A673 (cell line): ENCODE measurements at regions not wholly inside any gene's neighbourhood (a gene's known extent, or its start where the extent isn't known, plus 50 kb on each side); places are given as distances from the start of the nearest gene placed in this dataset.

ENCODE experiments used
- BruUV-seq: library from RNA; stranded (reverse); fragments of 400-500 nt; replicated peaks from 2 replicates; lab custom pipeline; 2021; lab: Mats Ljungman, UMichigan
- CTCF ChIA-PET: fragments of 300-600 bp; sonication (Branson Sonifier 250); formaldehyde crosslinking; loops from one replicate; lab custom pipeline; 2022; ENCODE audit warnings: antibody characterized with exemption; lab: Charles Lee
- POLR2A ChIA-PET: fragments of 300-600 bp; sonication (Branson Sonifier 250); formaldehyde crosslinking; loops from one replicate; lab custom pipeline; 2022; ENCODE audit warnings: antibody characterized with exemption; ENCODE audit not compliant: low non-redundant PET; lab: Charles Lee
- DNase-seq: peaks from one replicate; pipeline ENCODE4 v3.0.0-alpha.2; 2015; ENCODE audit warnings: low spot score
- H3K27ac ChIP-seq: fragments of 200-600 bp; sonication (generic); 2 replicates; pipeline ENCODE4 v1.5.1; 2016; ENCODE audit warnings: mixed run types, low read depth, mild to moderate bottlenecking, mixed read lengths, antibody characterized with exemption, low read length; ENCODE audit not compliant: poor library complexity, severe bottlenecking
- H3K27me3 ChIP-seq: fragments of 200-600 bp; sonication (generic); replicated peaks from 2 replicates; pipeline ENCODE4 v1.6.1; 2017; ENCODE audit warnings: mixed run types, low read depth, mild to moderate bottlenecking, mixed read lengths, antibody characterized with exemption, low read length; ENCODE audit not compliant: insufficient read depth, poor library complexity
- H3K36me3 ChIP-seq: fragments of 200-600 bp; sonication (generic); 2 replicates; pipeline ENCODE4 v1.6.1; 2016; ENCODE audit warnings: mixed run types, mild to moderate bottlenecking, mixed read lengths, antibody characterized with exemption, low read length; ENCODE audit not compliant: insufficient read depth, poor library complexity, severe bottlenecking
- H3K4me1 ChIP-seq: fragments of 200-600 bp; sonication (generic); 2 replicates; pipeline ENCODE4 v1.6.1; 2017; ENCODE audit warnings: mixed run types, mild to moderate bottlenecking, mixed read lengths, antibody characterized with exemption, low read length; ENCODE audit not compliant: insufficient read depth, poor library complexity, severe bottlenecking
- H3K4me3 ChIP-seq: fragments of 200-600 bp; sonication (generic); 2 replicates; pipeline ENCODE4 v1.5.1; 2016; ENCODE audit warnings: low read depth, mixed run types, mild to moderate bottlenecking, mixed read lengths, low read length; ENCODE audit not compliant: poor library complexity, severe bottlenecking
- H3K9me3 ChIP-seq: fragments of 200-600 bp; sonication (generic); 2 replicates; pipeline ENCODE4 v1.6.1; 2016; ENCODE audit warnings: mixed run types, low read depth, mild to moderate bottlenecking, mixed read lengths, antibody characterized with exemption, low read length; ENCODE audit not compliant: poor library complexity, severe bottlenecking
- CTCF ChIP-seq: fragments of 300-800, 200-600 bp; sonication (generic); conservative IDR thresholded peaks from 2 replicates; pipeline ENCODE4 v1.5.1; 2017; ENCODE audit warnings: low read depth, mild to moderate bottlenecking, antibody characterized with exemption, low read length, moderate library complexity, mixed read lengths
- EZH2 ChIP-seq: fragments of 200-600 bp; sonication (generic); IDR thresholded peaks from 2 replicates; pipeline ENCODE4 v1.6.1; 2017; ENCODE audit warnings: borderline replicate concordance, low read depth, mild to moderate bottlenecking, mixed read lengths, antibody characterized with exemption, low read length; ENCODE audit not compliant: poor library complexity, severe bottlenecking
- intact Hi-C: fragments of 100-400 bp; cut with micrococcal nuclease; formaldehyde crosslinking; loops from one replicate; pipeline ENCODE4 v1.10.0; 2022; ENCODE audit not compliant: unreplicated experiment

- no peaks in the 10 kb centered on the region for H3K36me3 ChIP-seq
- no peaks in the 10 kb centered on the region for H3K27me3 ChIP-seq
- H3K4me3 ChIP-seq = no peak overlapping the region
- no TSS peak for BruUV-seq
- no peak overlapping the region for H3K27ac ChIP-seq
- peaks cover 35% of the 10 kb centered on the region for H3K9me3 ChIP-seq
- H3K4me1 ChIP-seq = no peaks in the 10 kb centered on the region
- ChIA-PET POLR2A (no interaction called here), CTCF (no interaction called here)
- no peak for DNase-seq
- TF ChIP-seq CTCF (no peak), EZH2 (no peak)
- intact Hi-C loops = no loop called here
Observed at GRCh38 chr5:2683720-2684119, 67.8 kb downstream of the IRX2 start.

DNA sequence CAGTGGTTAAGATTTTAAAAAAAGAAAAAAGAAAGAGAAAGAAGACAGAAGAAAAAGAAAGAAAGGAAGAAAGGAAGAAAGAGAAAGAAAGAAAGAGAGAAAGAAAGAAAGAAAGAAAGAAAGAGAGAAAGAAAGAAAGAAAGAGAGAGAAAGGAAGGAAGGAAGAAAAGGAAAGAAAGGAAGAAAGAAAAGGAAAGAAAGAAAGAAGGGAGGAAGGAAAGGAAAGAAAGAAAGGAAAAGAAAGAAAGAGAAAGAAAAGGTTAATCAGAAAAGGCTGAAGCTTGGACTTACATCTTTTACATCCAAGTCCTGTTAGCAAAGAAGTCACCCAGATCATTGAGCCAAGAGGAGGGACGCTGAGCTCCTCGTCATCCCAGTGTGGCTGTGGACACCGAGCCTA lies 70.0 kb downstream of the IRX2 start:
- H3K4me3 ChIP-seq = no peak overlapping the region
- peaks cover 28% of the 10 kb centered on the region for H3K9me3 ChIP-seq
- no peak overlapping the region for H3K27ac ChIP-seq
- ChIA-PET POLR2A (no interaction called here), CTCF (no interaction called here)
- intact Hi-C loops = no loop called here
- BruUV-seq = no TSS peak
- no peaks in the 10 kb centered on the region for H3K36me3 ChIP-seq
- no peaks in the 10 kb centered on the region for H3K27me3 ChIP-seq
- no peaks in the 10 kb centered on the region for H3K4me1 ChIP-seq
- DNase-seq = no peak
- no peak for TF ChIP-seq CTCF
- TF ChIP-seq EZH2 = no peak

- DNase-seq = no peak
- no peaks in the 10 kb centered on the region for H3K4me1 ChIP-seq
- no peaks in the 10 kb centered on the region for H3K27me3 ChIP-seq
- ChIA-PET POLR2A (no interaction called here), CTCF (no interaction called here)
- no TSS peak for BruUV-seq
- TF ChIP-seq EZH2 (no peak), CTCF (no peak)
- H3K9me3 ChIP-seq = peaks cover 26% of the 10 kb centered on the region
- H3K4me3 ChIP-seq = no peak overlapping the region
- no peaks in the 10 kb centered on the region for H3K36me3 ChIP-seq
- no peak overlapping the region for H3K27ac ChIP-seq
- intact Hi-C loops = no loop called here
Observed at GRCh38 chr5:2680979-2681378, 70.5 kb downstream of the IRX2 start.
